HG02623 (cell line): ENCODE measurements at regions not wholly inside any gene's neighbourhood (a gene's known extent, or its start where the extent isn't known, plus 50 kb on each side); places are given as distances from the start of the nearest gene placed in this dataset.

Experiments
- ATAC-seq: cut with Tn5 transposase; IDR thresholded peaks from one replicate; pipeline ENCODE4 v1.9.1; 2021; ENCODE audit warnings: moderate library complexity; ENCODE audit not compliant: unreplicated experiment

GRCh38 chr21:32135401-32136363 is 143.2 kb downstream of the MIS18A start:
- peak; percentile 53 for ATAC-seq

DNA sequence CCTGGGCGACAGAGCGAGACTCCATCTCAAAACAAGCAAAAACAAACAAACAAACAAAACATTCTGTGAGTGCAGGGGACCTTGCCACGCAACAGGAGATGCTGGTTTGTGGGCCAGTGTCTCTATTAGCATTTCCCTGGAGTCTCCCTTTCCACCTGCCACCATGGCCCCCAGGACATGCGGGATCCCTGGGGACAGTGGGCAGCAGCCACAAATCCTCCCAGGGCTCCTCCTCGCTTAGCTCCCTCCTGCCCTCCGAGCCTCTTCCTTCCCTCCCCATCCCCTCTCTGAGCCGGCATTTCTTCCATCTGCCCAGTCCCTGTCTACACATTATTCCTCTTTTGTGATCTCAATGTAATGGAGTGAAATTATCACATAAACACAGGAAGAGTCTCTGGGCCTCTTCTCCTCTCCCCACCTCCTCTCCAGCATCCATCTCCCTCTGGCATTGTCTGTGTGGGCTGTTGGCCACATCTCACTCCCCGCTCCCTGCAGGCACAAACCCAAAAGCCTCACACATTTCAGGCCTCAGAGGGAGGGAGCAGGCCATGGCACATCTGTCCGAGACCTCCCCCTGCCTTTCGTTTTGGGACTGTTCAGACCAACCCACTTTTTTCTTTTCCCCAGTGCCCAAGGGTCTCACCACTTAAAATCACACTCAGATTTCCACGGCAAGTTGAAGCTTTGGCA is 144.3 kb downstream of the MIS18A start:
- ATAC-seq: no peak

DNA sequence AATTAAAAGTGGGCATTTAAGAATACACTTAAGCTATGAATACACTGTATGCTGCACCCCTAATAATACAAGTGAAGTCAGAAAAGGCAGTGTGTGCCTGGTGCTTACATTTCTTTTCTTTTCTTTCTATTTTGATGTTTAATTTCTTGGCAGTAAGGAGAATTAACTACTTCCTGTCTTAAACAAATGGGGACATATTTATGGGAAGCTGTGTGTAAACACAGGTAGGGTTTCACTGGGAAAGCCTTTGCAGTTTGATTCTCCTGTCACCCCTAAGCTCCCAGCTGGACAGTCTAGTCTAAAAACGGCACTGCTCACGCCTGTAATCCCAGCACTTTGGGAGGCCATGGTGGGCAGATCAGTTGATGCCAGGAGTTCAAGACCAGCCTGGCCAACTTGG is 146.0 kb downstream of the MIS18A start:
- no peak for ATAC-seq

DNA sequence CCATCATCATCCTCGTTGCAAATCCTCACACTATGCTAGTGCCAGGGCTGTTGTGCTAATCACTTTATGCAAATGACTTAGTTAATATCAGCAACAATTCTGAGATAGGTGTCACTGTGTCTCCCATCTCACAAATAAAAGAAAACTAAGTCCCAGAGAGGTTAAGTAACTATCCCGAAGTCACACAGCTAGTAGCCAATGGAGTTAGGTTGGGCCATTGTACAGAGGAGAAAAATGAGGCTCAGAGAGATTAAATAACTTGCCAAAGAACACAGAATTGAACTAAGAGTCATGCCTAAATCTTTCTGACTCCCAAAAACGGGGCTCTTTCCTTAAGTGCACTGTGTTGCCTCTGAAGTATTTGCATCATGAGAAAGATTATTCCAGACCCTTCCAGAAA is 146.4 kb downstream of the MIS18A start:
- no peak for ATAC-seq

DNA sequence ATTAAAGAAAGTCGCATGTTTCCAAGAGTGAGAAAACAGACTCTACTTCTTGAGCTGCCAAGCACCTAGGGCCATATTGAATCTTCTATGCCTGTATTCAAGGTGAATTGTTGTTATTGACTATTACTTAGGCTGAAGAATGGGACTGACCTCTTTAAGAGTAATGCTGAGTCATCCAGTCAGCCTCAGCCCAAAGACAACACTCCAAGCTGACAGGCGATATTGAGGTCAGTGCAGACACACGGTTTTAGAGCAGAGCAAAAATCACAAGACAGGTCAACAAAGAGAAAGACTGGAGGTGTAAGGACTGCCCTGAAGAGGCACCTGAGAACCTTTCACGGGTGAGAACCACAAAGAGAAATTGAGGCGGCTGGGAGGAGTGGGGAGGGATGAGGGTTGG is 146.9 kb downstream of the MIS18A start:
- ATAC-seq: no peak

- ATAC-seq: no peak
Observed at GRCh38 chr21:32131164-32131563, 147.7 kb downstream of the MIS18A start.

DNA sequence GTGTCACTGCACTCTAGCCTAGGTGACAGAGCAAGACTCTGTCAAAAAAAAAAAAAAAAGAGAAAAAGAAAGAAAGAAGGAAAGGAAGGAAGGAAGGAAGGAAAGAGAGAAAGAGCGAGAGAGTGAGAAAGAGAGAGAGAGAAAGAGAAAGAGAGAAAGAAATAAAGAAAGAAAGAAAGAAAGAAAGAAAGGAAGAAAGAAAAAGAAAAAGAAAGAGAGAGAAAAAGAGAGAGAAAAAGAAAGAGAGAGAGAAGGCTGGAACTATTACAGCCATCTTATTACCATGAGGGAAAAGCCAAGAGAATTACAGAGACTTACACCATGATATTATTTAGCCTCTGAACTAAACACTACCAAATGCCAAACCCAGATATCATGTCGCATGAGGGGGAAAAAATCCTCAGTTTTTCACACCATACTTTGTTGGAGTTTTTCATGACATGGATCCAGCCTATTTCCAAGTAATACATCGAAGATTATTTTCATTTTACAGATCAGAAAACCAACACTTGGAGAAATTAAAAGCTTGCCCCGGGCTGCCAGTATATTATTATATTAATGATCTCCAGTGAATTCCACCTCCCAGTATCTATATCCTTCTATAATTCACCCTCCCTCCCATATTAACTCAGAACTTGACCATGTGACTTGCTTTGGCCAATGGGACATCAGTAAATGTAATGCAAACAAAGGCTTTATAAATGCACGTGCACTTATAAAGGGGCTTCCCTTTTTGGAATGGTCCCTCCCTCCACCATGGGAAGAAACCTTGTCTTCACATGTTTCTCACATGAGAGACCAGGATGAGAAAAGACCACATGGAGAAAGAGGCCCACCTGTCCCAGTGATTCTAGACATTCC is 148.6 kb downstream of the MIS18A start:
- ATAC-seq: no peak

DNA sequence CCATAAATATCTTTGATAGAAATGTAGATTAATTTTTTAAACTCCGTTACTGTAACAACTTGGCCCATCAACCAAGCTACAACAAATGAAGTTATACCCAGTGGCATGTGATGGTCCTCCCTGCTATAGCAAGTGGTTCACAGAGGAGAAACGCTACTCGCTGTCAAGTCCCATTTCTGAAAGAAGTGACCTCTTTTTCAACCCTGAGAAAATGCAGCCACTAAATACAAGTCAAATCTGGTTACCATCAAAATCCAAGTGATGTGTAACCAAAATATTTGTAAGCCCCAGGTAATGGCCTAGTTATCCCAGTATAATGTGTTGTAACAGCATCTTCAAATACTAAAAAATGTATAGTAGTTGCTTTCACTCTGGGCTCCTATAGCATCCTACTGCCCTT is 151.8 kb downstream of the MIS18A start:
- no peak for ATAC-seq

DNA sequence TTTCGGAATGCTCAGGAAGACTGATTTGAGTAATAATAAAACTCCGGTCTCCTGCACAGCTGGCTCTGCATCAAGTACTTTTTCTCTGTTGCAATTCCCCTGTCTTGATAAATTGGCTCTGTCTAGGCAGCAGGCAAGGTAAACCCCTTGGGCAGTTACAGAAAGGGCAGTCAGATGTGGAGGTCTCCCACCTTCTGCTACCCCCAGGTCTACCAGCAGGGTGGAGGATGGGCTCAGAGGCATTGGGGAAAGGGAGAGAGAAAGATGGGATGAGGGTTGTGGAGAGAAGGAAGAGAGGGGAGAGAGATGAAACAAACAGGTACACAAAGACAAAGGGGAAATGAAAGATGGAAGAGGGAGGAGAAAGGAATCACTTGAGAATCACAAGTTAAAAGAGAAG is 156.8 kb downstream of the MIS18A start:
- no peak for ATAC-seq

DNA sequence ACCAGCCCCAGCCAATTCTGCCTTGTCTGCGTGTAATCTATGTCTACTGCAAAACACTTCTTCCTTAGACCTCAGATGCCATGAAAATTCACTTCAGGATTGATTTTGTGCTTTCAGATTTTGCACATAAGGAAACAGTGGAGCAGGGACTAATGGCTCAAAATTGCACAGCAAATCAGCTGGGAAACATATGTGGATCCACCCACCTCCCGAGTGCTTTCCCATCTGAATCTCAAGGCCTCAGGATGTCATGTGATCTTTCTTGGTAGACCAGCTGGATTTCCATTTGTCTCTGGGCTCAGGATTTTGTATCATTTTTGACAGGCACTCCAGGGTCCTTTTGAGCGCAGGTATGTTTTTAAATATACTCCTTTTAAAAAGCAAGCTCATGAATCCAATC is 158.6 kb downstream of the MIS18A start:
- no peak for ATAC-seq

DNA sequence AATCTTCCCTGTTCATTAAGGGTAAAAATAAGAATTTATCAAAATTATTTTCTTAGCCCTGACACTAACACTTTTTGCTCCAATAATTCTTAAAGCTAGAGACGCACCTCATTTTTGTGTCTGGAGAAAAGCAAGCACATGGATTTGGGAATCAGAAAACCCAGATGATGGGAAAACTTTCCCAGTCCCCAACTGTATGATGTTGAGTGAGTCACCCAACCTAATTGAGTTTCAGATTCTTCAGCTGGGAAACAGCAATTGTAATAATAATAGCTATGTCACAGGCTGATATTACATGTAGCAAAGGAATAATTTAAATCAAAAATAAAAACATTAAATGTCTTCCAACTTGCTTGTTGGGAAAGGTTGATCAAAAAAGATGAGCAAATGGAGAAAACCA is 159.0 kb downstream of the MIS18A start:
- ATAC-seq: no peak

DNA sequence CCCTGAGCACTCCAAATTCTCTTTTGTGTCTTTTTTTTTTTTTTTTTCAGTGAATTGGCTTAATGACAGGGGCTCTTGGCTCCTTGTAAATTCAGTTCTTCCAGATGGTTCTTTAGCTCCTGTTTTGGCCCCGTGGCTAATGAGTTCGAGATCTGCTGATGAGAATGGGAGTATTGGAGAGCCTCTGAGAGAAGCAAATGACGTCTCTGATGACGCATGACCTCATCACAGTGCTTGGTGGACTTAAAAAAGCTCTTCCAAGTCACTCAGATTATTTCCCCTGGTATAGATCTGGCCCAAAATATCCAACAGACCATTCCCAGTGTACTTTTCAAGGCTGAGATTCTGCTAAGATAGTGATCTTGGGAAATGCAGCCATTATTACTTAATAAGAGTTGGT is 159.5 kb downstream of the MIS18A start:
- ATAC-seq: no peak

DNA sequence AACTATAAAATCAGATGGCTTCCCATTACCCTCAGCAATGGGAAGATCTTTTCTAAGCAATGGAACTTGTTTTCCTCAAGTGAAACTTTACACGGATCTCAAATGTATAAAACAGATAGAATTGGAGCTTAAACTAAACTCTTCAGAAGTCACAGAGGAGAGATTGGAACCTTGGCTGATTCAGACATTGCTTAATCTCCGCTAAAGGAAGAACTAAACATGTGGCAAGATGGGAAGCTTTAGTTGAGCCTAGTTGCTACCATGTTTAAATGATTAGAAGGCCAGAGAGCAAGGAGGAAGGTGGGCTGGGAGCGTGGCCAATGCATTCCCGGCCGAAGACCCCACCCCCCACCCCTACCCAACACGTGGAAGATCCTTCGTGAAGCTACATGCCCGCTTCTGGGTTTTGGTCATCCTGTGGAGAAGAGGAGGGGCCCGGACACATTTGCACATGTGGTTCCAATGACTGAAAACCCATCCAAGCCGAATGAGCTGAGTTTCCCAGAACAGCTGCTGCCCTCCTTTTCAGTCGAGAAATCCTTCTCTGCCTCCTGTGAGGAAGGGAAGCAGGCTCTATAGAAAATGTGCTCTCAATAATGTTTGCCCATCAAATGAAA is 164.3 kb downstream of the MIS18A start:
- no peak for ATAC-seq

DNA sequence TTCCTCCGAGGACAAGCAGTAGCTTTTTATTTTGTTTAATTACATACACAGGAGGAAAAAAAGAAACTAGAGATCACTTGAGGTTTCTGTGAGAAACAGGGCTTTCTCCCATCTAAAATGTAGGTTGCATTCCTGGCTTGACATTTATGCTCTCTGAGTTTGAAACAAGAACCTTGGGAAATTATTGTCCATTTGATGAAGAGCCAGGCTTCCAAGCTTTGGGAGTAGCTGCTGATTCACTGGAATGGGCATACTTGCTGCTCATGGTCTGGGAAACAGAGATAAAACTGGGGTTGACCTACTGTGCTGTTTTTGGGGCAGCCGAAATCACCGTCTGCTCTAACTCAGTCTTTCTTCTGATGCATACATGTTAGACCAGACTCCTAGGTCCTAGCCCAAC is 165.4 kb downstream of the MIS18A start:
- no peak for ATAC-seq

GRCh38 chr21:32112195-32112594 is 166.7 kb downstream of the MIS18A start:
- no peak for ATAC-seq

GRCh38 chr21:32108566-32108965 is 170.3 kb downstream of the MIS18A start:
- no peak for ATAC-seq

GRCh38 chr21:32103361-32103760 is 175.5 kb downstream of the MIS18A start:
- no peak for ATAC-seq

DNA sequence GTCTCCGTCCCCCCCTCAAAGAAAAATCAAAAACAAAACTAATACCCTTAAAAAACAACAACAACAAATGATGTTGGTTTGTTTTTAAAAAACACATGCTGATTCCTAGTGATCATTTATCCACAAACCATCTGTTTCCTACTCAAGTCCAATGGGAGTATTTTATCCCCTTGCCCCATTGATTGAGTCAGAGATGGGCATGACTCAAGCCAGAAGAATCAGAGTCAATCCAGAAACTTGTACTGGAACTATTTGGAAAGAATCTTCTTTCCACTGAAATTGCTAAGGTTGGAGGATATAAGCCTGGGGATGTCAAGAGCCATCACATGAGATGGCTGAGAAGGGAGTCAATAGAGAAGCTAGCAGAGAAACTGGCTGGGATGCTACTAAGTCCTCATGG is 176.4 kb downstream of the MIS18A start:
- no peak for ATAC-seq

DNA sequence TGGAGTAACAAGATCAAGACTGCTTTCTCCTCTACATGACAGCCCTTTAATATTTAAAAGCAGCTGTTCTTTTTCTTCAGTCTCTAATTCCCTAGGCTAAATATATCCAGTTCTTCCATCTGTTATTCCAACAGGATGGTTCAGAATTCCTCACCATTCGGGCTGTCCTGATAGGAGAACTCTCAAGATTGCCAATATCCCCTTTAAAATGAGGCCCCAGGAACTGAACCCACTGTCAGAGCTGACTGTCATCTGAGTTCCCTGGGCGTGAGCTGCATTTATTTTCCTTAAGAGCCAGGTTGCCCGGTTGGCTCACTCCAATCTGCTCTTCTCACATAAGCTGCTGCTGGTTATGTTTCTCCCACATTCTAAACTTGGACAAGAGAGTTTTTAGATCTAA is 177.6 kb downstream of the MIS18A start:
- ATAC-seq: no peak

GRCh38 chr21:32100423-32100822 is 178.4 kb downstream of the MIS18A start:
- no peak for ATAC-seq
